ENCODE measurements at regions not wholly inside any gene's neighbourhood (a gene's known extent, or its start where the extent isn't known, plus 50 kb on each side); places are given as distances from the start of the nearest gene placed in this dataset.

DNA sequence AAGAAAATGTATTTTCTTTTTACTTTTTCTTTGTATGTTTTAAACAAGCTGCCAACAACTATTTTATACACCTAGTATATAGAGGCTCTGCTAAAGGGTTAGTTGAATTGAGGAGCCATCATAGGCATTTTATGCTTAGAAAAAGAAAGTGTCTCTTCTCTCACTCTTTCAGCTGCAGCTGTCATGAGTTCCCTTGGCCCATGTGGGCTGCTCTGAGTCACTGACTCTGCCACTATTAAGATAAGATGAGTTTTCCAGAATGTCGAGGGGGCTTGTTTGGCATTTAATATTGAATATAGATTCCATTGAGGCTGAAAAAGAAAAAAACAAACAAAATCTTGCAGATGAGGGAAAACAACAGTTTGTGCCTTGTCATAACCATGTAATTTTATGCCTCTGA lies 126.0 kb upstream of the PAQR3 start:
- no peaks in the 10 kb centered on the region for H3K36me3 ChIP-seq (ENCODE audit: control insufficient read depth in 1 of 2, insufficient read depth in 2 of 2, low read length in 1 of 2)
- intact Hi-C loops (cut with DNase I): no loop called here
- DNase-seq (no peak), ATAC-seq (ENCODE audit: low FRiP score) (no peak)
- H3K9me3 ChIP-seq (ENCODE audit: control insufficient read depth, low read length): no peaks in the 10 kb centered on the region
- H3K4me1 ChIP-seq (ENCODE audit: control insufficient read depth in 1 of 2, insufficient read depth in 2 of 2, low read length in 2 of 2): peaks cover 0 to 2% of the 10 kb centered on the region in 2 donors
- no peak overlapping the region for H3K4me3 ChIP-seq (ENCODE audit: low read length in 2 of 2)
- no peak overlapping the region for H3K27ac ChIP-seq (ENCODE audit: low read depth in 1 of 2, low read length in 2 of 2)
- 6 to 15% methylated on average over 1 of the region's 1 CpG for WGBS, 2 donors
- no peaks in the 10 kb centered on the region for H3K27me3 ChIP-seq (ENCODE audit: control insufficient read depth in 1 of 2, insufficient read depth in 2 of 2, low read length in 1 of 2)

DNA sequence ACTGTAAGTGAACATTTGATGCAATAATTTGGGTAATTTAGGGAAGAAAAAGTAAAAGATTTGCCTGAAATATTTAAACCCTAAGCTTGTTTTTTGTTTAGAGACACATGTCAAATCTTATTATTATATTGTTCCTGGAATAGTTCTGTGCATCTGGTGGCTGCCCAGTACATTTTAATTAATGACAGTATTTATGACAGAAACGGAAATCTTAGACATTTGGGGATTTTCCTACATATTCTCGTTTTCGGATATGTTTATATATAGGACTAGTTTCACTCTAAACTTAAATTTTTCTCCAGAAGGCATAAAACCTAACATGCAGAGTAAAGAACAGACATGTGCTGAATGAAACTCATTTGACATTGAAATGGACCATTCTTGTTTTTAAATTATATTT lies 125.6 kb upstream of the PAQR3 start:
- DNase-seq: no peak
- WGBS, 2 donors: 27 to 35% methylated on average over 3 of the region's 3 CpGs

DNA sequence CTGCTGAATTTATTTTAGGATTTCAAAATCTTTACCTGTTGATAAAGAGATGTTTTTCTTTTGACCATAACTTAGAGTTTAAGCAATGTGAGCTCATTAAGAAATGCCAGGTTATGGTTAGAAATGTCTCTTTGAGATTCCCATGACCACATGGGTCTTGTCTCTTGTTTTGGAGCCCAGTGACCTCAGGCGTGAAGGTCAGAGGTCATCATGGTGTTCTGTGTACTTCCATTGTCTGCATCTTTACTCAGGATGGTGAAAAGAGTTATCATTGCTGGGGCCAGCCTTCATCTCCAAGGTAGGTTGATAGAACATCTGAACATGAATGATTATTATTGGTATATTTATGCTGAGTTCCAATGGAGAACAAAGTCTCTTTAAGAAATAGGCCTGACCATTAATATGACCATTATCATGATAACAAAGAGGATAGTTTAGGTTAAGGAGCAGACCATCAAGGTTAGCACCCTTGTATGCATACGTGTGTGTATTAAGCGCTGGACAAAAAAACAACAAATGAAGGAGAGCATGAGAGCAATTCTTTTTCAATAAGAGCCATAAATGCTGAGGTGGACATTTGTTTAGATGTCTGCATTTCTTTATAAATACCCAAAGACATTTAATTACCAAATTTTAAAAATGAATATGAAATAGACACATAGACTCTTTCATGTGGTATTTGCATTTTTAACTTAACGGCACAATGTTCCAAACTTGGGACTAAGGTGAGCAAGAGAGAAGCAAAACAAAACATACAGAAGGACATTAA lies 120.6 kb upstream of the PAQR3 start:
- WGBS, 2 donors: 93% methylated on average over 4 of the region's 4 CpGs
- H3K4me3 ChIP-seq (ENCODE audit: low read length in 2 of 2): no peak overlapping the region
- peaks cover 0 to 2% of the 10 kb centered on the region in 2 donors for H3K4me1 ChIP-seq (ENCODE audit: control insufficient read depth in 1 of 2, insufficient read depth in 2 of 2, low read length in 2 of 2)
- no peak for DNase-seq
- H3K9me3 ChIP-seq (ENCODE audit: control insufficient read depth, low read length): no peaks in the 10 kb centered on the region
- H3K27me3 ChIP-seq (ENCODE audit: control insufficient read depth in 1 of 2, insufficient read depth in 2 of 2, low read length in 1 of 2): no peaks in the 10 kb centered on the region
- intact Hi-C loops (cut with DNase I): no loop called here
- H3K36me3 ChIP-seq (ENCODE audit: control insufficient read depth in 1 of 2, insufficient read depth in 2 of 2, low read length in 1 of 2): no peaks in the 10 kb centered on the region
- no peak for ATAC-seq (ENCODE audit: low FRiP score)
- H3K27ac ChIP-seq (ENCODE audit: low read depth in 1 of 2, low read length in 2 of 2): no peak overlapping the region

More for the DNA sequence above, 125.6 kb upstream of the PAQR3 start:
- intact Hi-C loops (cut with DNase I): no loop called here
- Histone ChIP-seq H3K27ac (ENCODE audit: low read depth in 1 of 2, low read length in 2 of 2) (no peak overlapping the region), H3K4me3 (ENCODE audit: low read length in 2 of 2) (no peak overlapping the region), H3K4me1 (ENCODE audit: control insufficient read depth in 1 of 2, insufficient read depth in 2 of 2, low read length in 2 of 2) (peaks cover 0 to 2% of the 10 kb centered on the region in 2 donors), H3K36me3 (ENCODE audit: control insufficient read depth in 1 of 2, insufficient read depth in 2 of 2, low read length in 1 of 2) (no peaks in the 10 kb centered on the region), H3K9me3 (ENCODE audit: control insufficient read depth, low read length) (no peaks in the 10 kb centered on the region), H3K27me3 (ENCODE audit: control insufficient read depth in 1 of 2, insufficient read depth in 2 of 2, low read length in 1 of 2) (no peaks in the 10 kb centered on the region)
- ATAC-seq (ENCODE audit: low FRiP score): no peak

- DNase-seq: no peak
- no peaks in the 10 kb centered on the region for H3K27me3 ChIP-seq (ENCODE audit: control insufficient read depth in 1 of 2, insufficient read depth in 2 of 2, low read length in 1 of 2)
- H3K4me3 ChIP-seq (ENCODE audit: low read length in 2 of 2): no peak overlapping the region
- H3K4me1 ChIP-seq (ENCODE audit: control insufficient read depth in 1 of 2, insufficient read depth in 2 of 2, low read length in 2 of 2): peaks cover 0 to 3% of the 10 kb centered on the region in 2 donors
- WGBS, 2 donors: 88 to 91% methylated on average over 2 of the region's 2 CpGs
- H3K27ac ChIP-seq (ENCODE audit: low read depth in 1 of 2, low read length in 2 of 2): no peak overlapping the region
- intact Hi-C loops (cut with DNase I): no loop called here
- ATAC-seq (ENCODE audit: low FRiP score): no peak
- no peaks in the 10 kb centered on the region for H3K36me3 ChIP-seq (ENCODE audit: control insufficient read depth in 1 of 2, insufficient read depth in 2 of 2, low read length in 1 of 2)
- H3K9me3 ChIP-seq (ENCODE audit: control insufficient read depth, low read length): no peaks in the 10 kb centered on the region
Measured at GRCh38 chr4:79057772-79058171, 118.5 kb upstream of the PAQR3 start.

DNA sequence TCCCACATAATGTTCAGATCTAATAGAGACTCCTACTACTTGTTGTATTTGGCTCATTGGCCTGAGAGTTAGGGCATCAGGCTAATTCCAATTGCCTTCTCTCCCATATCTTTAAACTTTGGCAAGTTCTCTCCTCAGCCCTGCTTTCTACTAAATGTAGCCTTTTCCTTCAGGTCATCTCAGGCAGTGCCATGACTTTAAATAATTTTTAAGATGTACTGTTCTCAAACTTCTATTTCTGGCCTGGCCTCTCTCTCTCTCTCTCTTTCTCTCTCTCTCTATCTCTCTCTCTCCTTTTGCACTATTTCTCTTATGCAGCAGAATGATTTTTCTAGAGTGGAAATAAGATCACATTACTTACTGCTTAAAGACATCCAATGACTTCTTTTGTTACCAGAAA lies 114.5 kb upstream of the PAQR3 start:
- no peaks in the 10 kb centered on the region for H3K9me3 ChIP-seq (ENCODE audit: control insufficient read depth, low read length)
- no peak overlapping the region for H3K27ac ChIP-seq (ENCODE audit: low read depth in 1 of 2, low read length in 2 of 2)
- H3K36me3 ChIP-seq (ENCODE audit: control insufficient read depth in 1 of 2, insufficient read depth in 2 of 2, low read length in 1 of 2): no peaks in the 10 kb centered on the region
- DNase-seq: no peak
- peaks cover 0 to 1% of the 10 kb centered on the region in 2 donors for H3K4me1 ChIP-seq (ENCODE audit: control insufficient read depth in 1 of 2, insufficient read depth in 2 of 2, low read length in 2 of 2)
- no peak overlapping the region for H3K4me3 ChIP-seq (ENCODE audit: low read length in 2 of 2)
- ATAC-seq (ENCODE audit: low FRiP score): no peak
- intact Hi-C loops (cut with DNase I): no loop called here
- no peaks in the 10 kb centered on the region for H3K27me3 ChIP-seq (ENCODE audit: control insufficient read depth in 1 of 2, insufficient read depth in 2 of 2, low read length in 1 of 2)

- peaks cover 0 to 1% of the 10 kb centered on the region in 2 donors for H3K4me1 ChIP-seq (ENCODE audit: control insufficient read depth in 1 of 2, insufficient read depth in 2 of 2, low read length in 2 of 2)
- H3K4me3 ChIP-seq (ENCODE audit: low read length in 2 of 2): no peak overlapping the region
- no peaks in the 10 kb centered on the region for H3K9me3 ChIP-seq (ENCODE audit: control insufficient read depth, low read length)
- H3K27me3 ChIP-seq (ENCODE audit: control insufficient read depth in 1 of 2, insufficient read depth in 2 of 2, low read length in 1 of 2): no peaks in the 10 kb centered on the region
- intact Hi-C loops (cut with DNase I): no loop called here
- DNase-seq (peak in 1 of 2 donors; percentile 55), ATAC-seq (ENCODE audit: low FRiP score) (no peak)
- WGBS, 2 donors: 87 to 92% methylated on average over 6 of the region's 6 CpGs
- H3K27ac ChIP-seq (ENCODE audit: low read depth in 1 of 2, low read length in 2 of 2): no peak overlapping the region
- H3K36me3 ChIP-seq (ENCODE audit: control insufficient read depth in 1 of 2, insufficient read depth in 2 of 2, low read length in 1 of 2): no peaks in the 10 kb centered on the region
Measured at GRCh38 chr4:79050541-79050880, 111.3 kb upstream of the PAQR3 start.

- DNase-seq (peak in 1 of 2 donors; percentile 71), ATAC-seq (ENCODE audit: low FRiP score) (no peak)
- Histone ChIP-seq H3K36me3 (ENCODE audit: control insufficient read depth in 1 of 2, insufficient read depth in 2 of 2, low read length in 1 of 2) (no peaks in the 10 kb centered on the region), H3K27ac (ENCODE audit: low read depth in 1 of 2, low read length in 2 of 2) (no peak overlapping the region), H3K4me3 (ENCODE audit: low read length in 2 of 2) (no peak overlapping the region), H3K9me3 (ENCODE audit: control insufficient read depth, low read length) (no peaks in the 10 kb centered on the region), H3K27me3 (ENCODE audit: control insufficient read depth in 1 of 2, insufficient read depth in 2 of 2, low read length in 1 of 2) (no peaks in the 10 kb centered on the region), H3K4me1 (ENCODE audit: control insufficient read depth in 1 of 2, insufficient read depth in 2 of 2, low read length in 2 of 2) (peaks cover 0 to 1% of the 10 kb centered on the region in 2 donors)
- 74 to 82% methylated on average over 27 of the region's 27 CpGs for WGBS, 2 donors
- intact Hi-C loops (cut with DNase I): loop anchor here (5.0 to 10.0 kb wide), 2 partner anchors 95 to 1162 kb away; no protein-coding TSS in a partner anchor
Measured at GRCh38 chr4:79049840-79050540, 110.8 kb upstream of the PAQR3 start.

- WGBS, 2 donors: 38 to 51% methylated on average over 4 of the region's 4 CpGs
- peaks cover 0 to 1% of the 10 kb centered on the region in 2 donors for H3K4me1 ChIP-seq (ENCODE audit: control insufficient read depth in 1 of 2, insufficient read depth in 2 of 2, low read length in 2 of 2)
- intact Hi-C loops (cut with DNase I): loop anchor here (5.0 to 10.0 kb wide), 2 partner anchors 94 to 1163 kb away; no protein-coding TSS in a partner anchor
Measured at GRCh38 chr4:79048878-79049277, 109.6 kb upstream of the PAQR3 start.

DNA sequence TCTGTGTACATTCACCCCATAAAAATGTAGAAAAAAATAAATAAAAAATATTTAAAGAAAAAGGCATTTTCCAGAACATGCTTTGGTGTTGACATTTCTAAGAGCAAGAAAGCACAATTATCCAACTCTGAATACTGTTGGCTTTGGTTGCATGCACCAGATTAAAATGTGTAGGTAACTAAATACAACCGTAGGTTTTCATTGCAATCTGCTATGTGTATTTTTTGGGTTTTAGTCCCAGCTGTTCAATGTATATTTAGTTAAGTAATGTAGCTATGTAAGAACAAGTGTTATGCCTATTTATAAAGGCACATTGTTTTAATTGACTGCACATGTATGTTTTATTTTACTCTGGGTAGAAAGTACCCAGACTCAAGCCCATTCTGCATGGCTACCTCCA lies 108.1 kb upstream of the PAQR3 start:
- ATAC-seq (ENCODE audit: low FRiP score) (no peak), DNase-seq (no peak)
- H3K4me3 ChIP-seq (ENCODE audit: low read length in 2 of 2): no peak overlapping the region
- 64 to 74% methylated on average over 1 of the region's 1 CpG for WGBS, 2 donors
- H3K36me3 ChIP-seq (ENCODE audit: control insufficient read depth in 1 of 2, insufficient read depth in 2 of 2, low read length in 1 of 2): no peaks in the 10 kb centered on the region
- no peaks in the 10 kb centered on the region for H3K27me3 ChIP-seq (ENCODE audit: control insufficient read depth in 1 of 2, insufficient read depth in 2 of 2, low read length in 1 of 2)
- intact Hi-C loops (cut with DNase I): loop anchor here (5.0 to 10.0 kb wide), 2 partner anchors 93 to 1165 kb away; no protein-coding TSS in a partner anchor
- no peaks in the 10 kb centered on the region for H3K9me3 ChIP-seq (ENCODE audit: control insufficient read depth, low read length)
- no peak overlapping the region for H3K27ac ChIP-seq (ENCODE audit: low read depth in 1 of 2, low read length in 2 of 2)
- no peaks in the 10 kb centered on the region for H3K4me1 ChIP-seq (ENCODE audit: control insufficient read depth in 1 of 2, insufficient read depth in 2 of 2, low read length in 2 of 2)

More at GRCh38 chr4:79048878-79049277, 109.6 kb upstream of the PAQR3 start:
- H3K4me3 ChIP-seq (ENCODE audit: low read length in 2 of 2): no peak overlapping the region
- DNase-seq (no peak), ATAC-seq (ENCODE audit: low FRiP score) (no peak)
- H3K9me3 ChIP-seq (ENCODE audit: control insufficient read depth, low read length): no peaks in the 10 kb centered on the region
- no peaks in the 10 kb centered on the region for H3K27me3 ChIP-seq (ENCODE audit: control insufficient read depth in 1 of 2, insufficient read depth in 2 of 2, low read length in 1 of 2)
- H3K36me3 ChIP-seq (ENCODE audit: control insufficient read depth in 1 of 2, insufficient read depth in 2 of 2, low read length in 1 of 2): no peaks in the 10 kb centered on the region
- no peak overlapping the region for H3K27ac ChIP-seq (ENCODE audit: low read depth in 1 of 2, low read length in 2 of 2)
